Activated effector memory CD4-positive, alpha-beta T cell treated with anti-CD3 and anti-CD28 coated beads, Interleukin-2, amount 50 U/mL, for 16 hours (primary cell): ENCODE measurements at regions not wholly inside any gene's neighbourhood (a gene's known extent, or its start where the extent isn't known, plus 50 kb on each side); places are given as distances from the start of the nearest gene placed in this dataset.
"Not testable (repeated sequence)": the region's sequence is repeated elsewhere in the genome, so short reads cannot be mapped to it uniquely, and the experiment has no call there.

ENCODE experiments used
- DNase-seq: peaks from one replicate; pipeline ENCODE4 v3.0.0-alpha.2; 2020

GRCh38 chr12:31819427-31819826, 90.6 kb upstream of the AMN1 start:
- DNase-seq: no peak

DNA sequence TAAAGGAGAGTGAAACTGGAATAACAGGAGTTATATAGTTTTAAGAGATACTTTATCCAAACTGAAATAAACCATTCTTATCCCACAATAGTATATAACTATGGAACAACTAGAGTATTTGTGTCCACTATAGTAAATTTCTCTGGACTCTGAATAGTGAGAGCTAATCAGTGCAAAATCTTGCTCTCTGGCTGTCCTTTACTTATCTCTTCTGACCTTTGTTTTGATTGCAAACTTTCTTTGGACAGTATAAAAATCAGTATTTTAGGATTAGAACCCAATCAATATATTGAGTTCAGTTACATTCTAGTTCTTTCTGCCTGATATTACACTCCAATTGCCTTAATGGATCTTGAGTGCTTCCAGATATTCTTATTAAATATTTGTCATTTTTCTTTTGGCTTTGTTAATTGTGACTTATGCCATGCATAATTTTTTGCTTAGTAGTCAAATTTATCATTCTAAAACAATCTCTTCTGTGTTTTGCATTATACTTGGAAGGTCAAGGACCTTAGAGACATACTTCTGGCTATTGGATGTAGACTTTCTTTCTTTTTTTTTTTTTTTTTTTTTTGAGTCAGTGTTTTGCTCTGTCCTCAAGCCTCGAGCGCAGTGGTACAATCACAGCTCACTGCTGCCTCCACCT, 89.9 kb upstream of the AMN1 start:
- DNase-seq: no peak

GRCh38 chr12:31817120-31817519, 88.3 kb upstream of the AMN1 start:
- DNase-seq: no peak

- DNase-seq: no peak
These were observed 86.3 kb upstream of the AMN1 start for GRCh38 chr12:31815096-31815495.

DNA sequence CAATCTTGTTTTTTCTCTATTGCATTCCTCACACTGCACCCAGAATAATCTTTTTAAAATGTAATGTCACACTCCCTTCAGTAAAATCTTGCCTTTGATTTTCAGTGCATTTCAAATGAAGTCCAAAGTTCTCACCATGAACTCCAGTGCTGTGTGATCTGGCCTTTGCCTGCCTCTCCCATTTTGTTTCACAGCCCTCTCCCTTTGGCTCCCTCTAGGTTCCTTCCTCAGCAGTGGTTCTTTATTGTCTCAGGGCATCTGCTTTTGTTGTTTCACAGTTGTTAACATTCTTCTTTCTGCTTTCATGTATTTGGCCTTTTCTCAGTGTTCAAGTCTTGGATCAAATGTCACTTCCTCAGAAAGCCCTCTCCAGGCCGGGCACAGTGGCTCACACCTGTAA, 84.5 kb upstream of the AMN1 start:
- no peak for DNase-seq

DNA sequence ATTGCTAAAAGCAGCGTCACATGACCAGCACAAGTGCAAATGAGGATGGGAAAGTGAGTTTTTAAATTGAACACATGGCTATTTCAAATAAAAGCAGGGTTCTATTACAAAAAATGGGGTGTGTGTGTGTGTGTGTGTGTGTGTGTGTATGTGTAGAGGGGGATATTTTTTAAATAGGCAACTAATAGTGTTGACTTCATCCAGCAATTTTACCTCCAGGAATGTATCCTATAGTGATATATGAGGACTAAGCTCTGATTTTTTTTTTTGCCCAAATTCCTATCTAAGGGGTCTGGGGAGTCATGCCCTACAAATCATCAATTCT, 78.9 kb upstream of the AMN1 start:
- DNase-seq: no peak

DNA sequence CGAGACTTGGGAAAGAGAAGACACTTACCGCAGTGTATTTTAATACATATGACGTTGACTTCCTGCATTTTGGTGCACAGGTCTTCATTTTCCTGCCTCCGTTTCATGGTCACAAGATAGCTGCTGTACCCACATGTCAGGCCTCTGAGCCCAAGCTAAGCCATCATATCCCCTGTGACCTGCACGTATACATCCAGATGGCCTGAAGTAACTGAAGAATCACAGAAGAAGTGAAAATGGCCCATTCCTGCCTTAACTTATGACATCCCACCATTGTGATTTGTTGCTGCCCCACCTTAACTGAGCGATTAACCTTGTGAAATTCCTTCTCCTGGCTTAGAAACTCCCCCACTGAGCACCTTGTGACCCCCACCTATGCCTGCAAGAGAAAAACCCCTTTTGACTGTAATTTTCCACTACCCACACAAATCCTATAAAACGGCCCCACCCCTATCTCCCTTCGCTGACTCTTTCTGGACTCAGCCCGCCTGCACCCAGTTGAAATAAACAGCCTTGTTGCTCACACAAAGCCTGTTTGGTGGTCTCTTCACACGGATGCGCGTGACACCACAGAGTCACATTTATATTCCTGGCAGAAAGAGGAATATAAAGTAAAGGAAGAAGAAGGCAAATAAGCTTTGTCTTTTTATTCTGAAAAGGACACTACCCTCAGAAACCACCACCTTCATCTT, 78.4 kb upstream of the AMN1 start:
- DNase-seq: not testable (repeated sequence)

DNA sequence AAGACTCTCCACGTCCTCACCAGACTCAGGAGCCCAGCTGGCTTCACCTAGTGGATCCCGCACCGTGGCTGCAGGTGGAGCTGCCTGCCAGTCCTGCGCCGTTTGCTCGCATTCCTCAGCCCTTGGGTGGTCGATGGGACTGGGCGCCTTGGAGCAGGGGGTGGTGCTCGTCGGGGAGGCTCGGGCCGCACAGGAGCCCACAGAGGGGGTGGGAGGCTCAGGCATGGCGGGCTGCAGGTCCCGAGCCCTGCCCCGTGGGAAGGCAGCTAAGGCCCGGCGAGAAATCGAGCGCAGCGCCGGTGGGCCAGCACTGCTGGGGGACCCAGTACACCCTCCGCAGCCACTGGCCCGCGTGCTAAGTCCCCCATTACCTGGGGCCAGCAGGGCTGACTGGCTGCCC, 76.9 kb upstream of the AMN1 start:
- not testable (repeated sequence) for DNase-seq

DNA sequence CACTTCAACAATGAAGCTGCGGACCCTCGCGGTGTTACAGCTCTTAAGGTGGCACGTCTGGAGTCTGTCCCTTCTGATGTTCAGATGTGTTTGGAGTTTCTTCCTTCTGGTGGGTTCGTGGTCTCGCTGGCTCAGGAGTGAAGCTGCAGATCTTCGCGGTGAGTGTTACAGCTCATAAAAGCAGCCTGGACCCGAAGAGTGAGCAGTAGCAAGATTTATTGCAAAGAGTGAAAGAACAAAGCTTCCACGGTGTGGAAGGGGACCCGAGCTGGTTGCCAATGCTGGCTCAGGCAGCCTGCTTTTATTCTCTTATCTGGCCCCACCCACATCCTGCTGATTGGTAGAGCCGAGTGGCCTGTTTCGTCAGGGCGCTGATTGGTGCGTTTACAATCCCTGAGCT, 75.9 kb upstream of the AMN1 start:
- DNase-seq: not testable (repeated sequence)

DNA sequence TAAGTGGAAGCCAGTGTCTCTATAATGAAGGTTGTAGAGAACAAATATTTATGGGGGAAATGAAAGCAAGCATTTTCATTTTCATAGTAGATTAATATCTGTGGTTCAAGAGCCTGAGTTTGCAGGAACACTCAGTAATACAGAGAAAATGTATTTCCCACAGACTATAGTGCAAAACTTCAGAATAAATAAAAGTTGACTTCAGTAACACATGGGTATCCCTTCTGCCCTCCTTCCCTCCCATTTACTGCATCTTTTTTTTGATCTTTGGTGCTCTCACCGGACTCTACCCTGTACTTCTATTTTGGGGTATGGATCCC, 75.3 kb upstream of the AMN1 start:
- no peak for DNase-seq

DNA sequence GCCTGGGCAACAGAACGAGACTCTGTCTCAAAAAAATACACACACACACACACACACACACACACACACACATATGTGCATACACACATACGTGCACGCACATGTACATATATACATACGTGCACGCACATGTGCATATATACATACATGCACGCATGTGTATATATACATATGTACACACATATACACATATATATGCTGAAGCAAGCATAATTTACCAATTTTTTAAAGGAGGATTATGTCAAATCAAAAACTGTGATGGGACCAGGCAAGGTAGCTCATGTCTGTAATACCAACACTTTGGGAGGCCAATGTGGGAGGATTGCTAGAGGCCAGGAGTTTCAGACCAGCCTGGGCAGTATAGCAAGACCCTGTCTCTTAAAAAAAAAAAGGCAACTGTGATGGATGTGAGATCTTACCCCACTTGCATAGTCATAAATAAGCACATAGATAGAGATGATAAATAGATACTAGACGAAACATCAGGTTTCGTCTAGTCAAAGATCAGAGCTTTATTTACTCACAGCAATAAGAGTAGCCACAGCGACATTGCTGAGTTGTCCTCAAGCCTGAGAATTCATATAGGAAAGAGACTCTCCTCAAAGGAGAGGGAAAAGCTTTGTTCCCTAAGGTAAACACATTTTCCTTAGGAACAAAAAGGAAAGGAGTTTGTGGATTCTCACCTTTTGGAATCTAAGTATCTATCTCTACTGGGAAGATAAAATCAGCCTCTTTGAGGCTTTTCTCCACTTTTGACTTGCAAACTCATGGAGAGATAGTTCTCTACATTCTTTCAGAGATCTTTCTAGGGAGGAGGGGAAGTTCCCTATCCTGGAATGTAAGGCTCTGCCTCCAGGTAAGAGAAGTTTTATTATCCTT, 74.7 kb upstream of the AMN1 start:
- DNase-seq: no peak

DNA sequence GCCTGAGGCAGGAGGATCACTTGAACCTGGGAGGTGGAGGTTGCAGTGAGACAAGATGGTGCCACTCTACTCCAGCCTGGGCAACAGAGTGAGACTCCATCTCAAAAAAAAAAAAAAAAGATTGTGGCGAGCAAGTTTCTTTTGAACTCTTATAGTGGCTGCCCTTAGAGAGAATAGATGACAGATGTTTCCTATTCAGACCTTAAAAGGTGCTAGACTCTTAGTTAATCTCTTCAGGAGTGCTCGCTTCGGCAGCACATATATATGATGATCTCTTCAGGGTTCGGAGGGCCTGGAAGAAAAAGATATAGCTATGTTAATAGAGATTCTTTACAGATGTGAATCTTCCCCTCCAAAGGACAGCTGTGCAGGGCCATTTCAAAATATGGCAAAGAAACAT, 73.1 kb upstream of the AMN1 start:
- no peak for DNase-seq

DNA sequence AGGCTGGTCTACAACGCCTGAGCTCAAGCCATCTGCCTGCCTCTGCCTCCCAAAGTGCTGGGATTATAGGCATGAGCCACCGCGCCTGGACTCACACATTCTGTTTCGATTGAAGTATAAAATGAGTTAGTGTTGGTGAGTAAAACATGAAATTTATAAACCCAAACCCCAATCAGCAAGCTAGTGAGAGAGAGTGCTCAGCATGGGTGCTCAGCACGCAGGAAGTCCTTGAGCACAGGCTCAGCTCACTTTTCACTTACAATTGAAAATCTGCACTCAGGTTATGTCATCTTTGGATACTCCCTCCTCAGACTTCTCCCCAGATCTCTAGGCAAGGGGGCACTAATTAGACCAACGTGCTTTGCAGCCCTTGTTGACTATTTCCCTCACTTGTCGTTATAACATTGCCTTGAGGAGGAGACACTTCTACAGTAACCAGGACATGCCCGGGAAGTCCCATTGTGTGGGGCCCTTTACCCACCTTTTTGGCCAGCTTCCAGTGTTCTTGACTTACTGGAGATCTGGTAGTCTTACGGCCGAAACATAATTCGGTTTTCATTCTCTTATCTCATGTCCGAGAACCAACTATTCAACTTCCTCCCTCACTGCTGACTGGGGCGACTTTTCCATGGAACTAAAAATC, 68.5 kb upstream of the AMN1 start:
- DNase-seq: no peak

GRCh38 chr12:31796270-31796951, 67.6 kb upstream of the AMN1 start:
- DNase-seq: no peak

GRCh38 chr12:31794745-31795144, 65.9 kb upstream of the AMN1 start:
- no peak for DNase-seq

DNA sequence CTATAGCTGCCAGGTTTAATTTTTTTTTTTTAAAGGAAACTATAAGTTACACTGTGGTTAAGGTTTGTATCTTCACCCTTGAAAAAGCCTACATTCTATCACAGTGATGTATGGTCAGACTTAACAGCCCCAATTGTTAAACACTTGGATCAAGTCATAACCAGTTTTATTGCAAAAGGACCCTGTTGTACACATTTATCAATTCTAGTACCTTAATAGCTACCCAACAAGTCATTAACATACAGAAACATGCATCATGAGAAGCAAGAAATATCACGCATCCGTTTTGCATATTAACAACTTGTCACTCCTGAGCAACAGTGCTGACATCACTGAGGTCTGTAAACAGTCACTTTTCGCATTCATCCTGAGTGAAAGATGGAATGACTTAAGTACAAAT, 62.4 kb upstream of the AMN1 start:
- DNase-seq: not testable (repeated sequence)

- DNase-seq: no peak
These were observed 61.9 kb upstream of the AMN1 start for GRCh38 chr12:31790759-31791158.

DNA sequence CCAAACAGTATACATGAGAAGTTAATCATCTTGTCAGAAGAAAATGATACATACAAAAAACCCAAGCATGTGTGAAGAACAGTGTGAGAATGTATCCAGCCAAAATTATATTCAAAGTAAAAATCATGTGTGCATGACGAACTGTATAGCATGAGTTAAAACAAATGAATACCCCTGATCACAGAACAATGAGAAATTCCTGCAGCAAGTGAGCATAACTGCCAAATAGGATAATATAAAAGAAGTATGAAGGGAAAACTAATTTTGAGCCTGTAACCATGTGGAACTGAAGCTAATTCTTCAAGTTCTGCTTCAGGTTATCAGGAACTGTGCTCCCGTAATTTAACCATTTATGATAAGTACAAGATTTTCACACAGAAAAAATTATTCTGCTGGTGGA, 56.5 kb upstream of the AMN1 start:
- no peak for DNase-seq

DNA sequence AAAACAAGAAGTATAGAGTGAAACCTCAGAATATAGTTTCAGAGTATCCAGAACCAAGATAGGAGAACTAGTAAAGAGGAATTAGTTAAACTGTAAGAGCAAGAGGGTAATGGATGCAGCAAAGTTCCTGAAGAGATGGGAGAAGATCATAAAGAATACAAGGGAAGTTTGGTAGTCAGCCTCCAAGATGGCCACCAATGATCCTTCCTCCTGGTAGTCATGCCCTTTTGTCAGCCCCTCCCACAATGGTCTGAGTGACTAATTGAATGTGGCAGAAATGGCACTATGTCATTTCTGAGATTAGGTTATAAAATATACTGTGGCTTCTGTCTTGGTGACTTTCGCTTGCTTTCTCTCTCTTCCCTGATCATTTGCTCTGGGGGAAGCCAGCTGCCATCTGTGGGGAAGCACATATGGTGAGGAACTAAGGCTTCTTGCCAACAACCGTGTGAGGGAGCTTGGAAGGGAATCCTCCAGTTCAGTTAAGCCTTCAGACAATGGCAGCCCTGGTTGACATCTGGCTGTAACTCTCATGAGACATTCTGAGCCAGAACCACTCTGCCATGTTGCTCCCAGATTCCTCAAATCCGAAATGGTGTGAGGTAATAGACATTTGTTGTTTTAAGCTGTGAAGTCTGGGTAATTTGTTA, 55.3 kb upstream of the AMN1 start:
- DNase-seq: no peak

- DNase-seq: no peak
These were observed 54.7 kb upstream of the AMN1 start for GRCh38 chr12:31783556-31783955.

GRCh38 chr12:31781894-31782540, 53.2 kb upstream of the AMN1 start:
- DNase-seq: no peak

- DNase-seq: no peak
These were observed 51.3 kb upstream of the AMN1 start for GRCh38 chr12:31780096-31780495.
